HL-60 (cell line): ENCODE measurements at regions not wholly inside any gene's neighbourhood (a gene's known extent, or its start where the extent isn't known, plus 50 kb on each side); places are given as distances from the start of the nearest gene placed in this dataset.

ENCODE experiments used
- GABPA ChIP-seq: IDR thresholded peaks from 2 replicates; pipeline ENCODE4 v1.6.1; 2012; ENCODE audit warnings: low read depth
- REST ChIP-seq: IDR thresholded peaks from 2 replicates; pipeline ENCODE4 v1.6.1; 2012; ENCODE audit warnings: low read depth; ENCODE audit not compliant: insufficient replicate concordance
- TF ChIP-seq, protein P1 (sequence below): IDR thresholded peaks from one replicate; pipeline ENCODE4 v1.5.1; 2011; ENCODE audit warnings: low read length, control low read depth, inconsistent platforms; ENCODE audit not compliant: insufficient read depth

DNA sequence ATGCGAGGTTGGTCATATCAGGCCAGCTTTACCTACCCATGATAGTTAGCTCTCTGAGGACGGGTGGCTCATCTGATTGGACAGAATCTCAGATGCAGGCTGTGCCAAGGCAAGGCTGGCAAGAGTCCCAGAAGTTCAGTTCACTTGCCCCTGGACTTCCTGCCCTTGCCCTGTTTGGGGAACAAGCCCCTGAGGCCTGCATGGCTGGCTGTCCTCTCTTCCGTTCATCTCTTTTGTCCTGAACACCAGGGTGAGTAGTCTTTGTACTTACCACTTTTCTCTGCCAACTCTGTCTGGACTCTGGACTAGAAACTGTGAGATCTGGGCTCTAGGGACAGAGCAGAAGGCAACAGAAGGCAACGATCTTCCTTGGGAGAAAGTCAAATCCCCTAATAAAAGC is 769.9 kb downstream of the QKI start:
- TF ChIP-seq, protein P1, sequence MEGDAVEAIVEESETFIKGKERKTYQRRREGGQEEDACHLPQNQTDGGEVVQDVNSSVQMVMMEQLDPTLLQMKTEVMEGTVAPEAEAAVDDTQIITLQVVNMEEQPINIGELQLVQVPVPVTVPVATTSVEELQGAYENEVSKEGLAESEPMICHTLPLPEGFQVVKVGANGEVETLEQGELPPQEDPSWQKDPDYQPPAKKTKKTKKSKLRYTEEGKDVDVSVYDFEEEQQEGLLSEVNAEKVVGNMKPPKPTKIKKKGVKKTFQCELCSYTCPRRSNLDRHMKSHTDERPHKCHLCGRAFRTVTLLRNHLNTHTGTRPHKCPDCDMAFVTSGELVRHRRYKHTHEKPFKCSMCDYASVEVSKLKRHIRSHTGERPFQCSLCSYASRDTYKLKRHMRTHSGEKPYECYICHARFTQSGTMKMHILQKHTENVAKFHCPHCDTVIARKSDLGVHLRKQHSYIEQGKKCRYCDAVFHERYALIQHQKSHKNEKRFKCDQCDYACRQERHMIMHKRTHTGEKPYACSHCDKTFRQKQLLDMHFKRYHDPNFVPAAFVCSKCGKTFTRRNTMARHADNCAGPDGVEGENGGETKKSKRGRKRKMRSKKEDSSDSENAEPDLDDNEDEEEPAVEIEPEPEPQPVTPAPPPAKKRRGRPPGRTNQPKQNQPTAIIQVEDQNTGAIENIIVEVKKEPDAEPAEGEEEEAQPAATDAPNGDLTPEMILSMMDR = no peak
- TF ChIP-seq GABPA = no peak
- no peak for TF ChIP-seq REST
